NCI-H1105 (cell line): ENCODE measurements at regions not wholly inside any gene's neighbourhood (a gene's known extent, or its start where the extent isn't known, plus 50 kb on each side); places are given as distances from the start of the nearest gene placed in this dataset.

Experiments
- DNase-seq: peaks from one replicate; lab custom pipeline; 2025; lab: John Stamatoyannopoulos, UW

GRCh38 chr10:105545101-105545500, 904.0 kb downstream of the SORCS3 start:
- DNase-seq: no peak

- no peak for DNase-seq
These were observed 899.3 kb downstream of the SORCS3 start for GRCh38 chr10:105540381-105540780.

GRCh38 chr10:105538874-105539273, 897.8 kb downstream of the SORCS3 start:
- DNase-seq: no peak

GRCh38 chr10:105535478-105535877, 894.4 kb downstream of the SORCS3 start:
- no peak for DNase-seq

GRCh38 chr10:105534086-105534485, 893.0 kb downstream of the SORCS3 start:
- no peak for DNase-seq

- no peak for DNase-seq
These were observed 875.4 kb downstream of the SORCS3 start for GRCh38 chr10:105516511-105516910.

GRCh38 chr10:105514106-105514505, 873.0 kb downstream of the SORCS3 start:
- DNase-seq: no peak

- DNase-seq: no peak
These were observed 868.4 kb downstream of the SORCS3 start for GRCh38 chr10:105509517-105509916.

GRCh38 chr10:105506262-105506661, 865.2 kb downstream of the SORCS3 start:
- DNase-seq: no peak

- no peak for DNase-seq
These were observed 862.6 kb downstream of the SORCS3 start for GRCh38 chr10:105503714-105504113.

- no peak for DNase-seq
These were observed 861.0 kb downstream of the SORCS3 start for GRCh38 chr10:105502058-105502457.

- DNase-seq: no peak
These were observed 853.9 kb downstream of the SORCS3 start for GRCh38 chr10:105494944-105495343.

GRCh38 chr10:105494303-105494702, 853.2 kb downstream of the SORCS3 start:
- DNase-seq: no peak

GRCh38 chr10:105473170-105473569, 832.1 kb downstream of the SORCS3 start:
- no peak for DNase-seq

GRCh38 chr10:105468759-105469158, 827.7 kb downstream of the SORCS3 start:
- DNase-seq: no peak

- no peak for DNase-seq
These were observed 825.4 kb downstream of the SORCS3 start for GRCh38 chr10:105466521-105466920.

GRCh38 chr10:105434970-105435369, 793.9 kb downstream of the SORCS3 start:
- no peak for DNase-seq

GRCh38 chr10:105413997-105414396, 772.9 kb downstream of the SORCS3 start:
- no peak for DNase-seq

GRCh38 chr10:105409370-105409769, 768.3 kb downstream of the SORCS3 start:
- DNase-seq: no peak

GRCh38 chr10:105406488-105406887, 765.4 kb downstream of the SORCS3 start:
- no peak for DNase-seq

- DNase-seq: no peak
These were observed 757.1 kb downstream of the SORCS3 start for GRCh38 chr10:105398202-105398601.

- DNase-seq: no peak
These were observed 750.7 kb downstream of the SORCS3 start for GRCh38 chr10:105391670-105392351.

GRCh38 chr10:105387971-105388370, 746.9 kb downstream of the SORCS3 start:
- DNase-seq: no peak

- no peak for DNase-seq
These were observed 742.9 kb downstream of the SORCS3 start for GRCh38 chr10:105383978-105384377.
